Astrocyte of the spinal cord (primary cell): ENCODE measurements at regions not wholly inside any gene's neighbourhood (a gene's known extent, or its start where the extent isn't known, plus 50 kb on each side); places are given as distances from the start of the nearest gene placed in this dataset.

Experiments
- DNase-seq: peaks from one replicate; pipeline ENCODE4 v3.0.0; 2011; ENCODE audit warnings: low read depth, low spot score
- H3K4me3 ChIP-seq: 2 replicates; pipeline ENCODE4 v1.5.1; 2011; ENCODE audit warnings: low read depth, mild to moderate bottlenecking, low read length, moderate library complexity
- in situ Hi-C: cut with HindIII; loops from 2 replicates; pipeline ENCODE4 v1.10.0; 2017; ENCODE audit warnings: low sequenced_read_pairs
- TF ChIP-seq, protein P1 (sequence below): IDR thresholded peaks from 2 replicates; pipeline ENCODE4 v1.5.1; 2012; ENCODE audit warnings: low read depth, mild to moderate bottlenecking, low read length, inconsistent platforms

DNA sequence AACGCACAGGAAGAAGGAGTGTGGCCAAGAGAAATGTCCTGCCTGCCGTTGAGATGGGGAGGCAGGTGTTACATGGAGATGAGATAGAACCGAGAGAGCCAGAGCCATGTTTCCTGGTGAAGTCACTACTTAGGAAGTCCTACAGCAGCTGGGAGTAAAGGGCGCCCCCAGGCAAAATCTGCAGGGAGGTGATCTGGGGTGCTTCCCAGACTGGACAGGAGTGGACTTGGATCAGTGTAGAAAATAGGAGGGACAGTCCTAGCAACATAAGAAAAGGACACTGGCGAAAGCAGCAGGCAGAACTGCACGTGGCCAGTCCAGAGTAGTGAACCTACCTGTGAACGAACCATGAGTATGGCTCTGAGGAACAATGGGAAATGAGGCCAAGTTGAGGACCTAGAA is 85.3 kb downstream of the CD164 start:
- no peak overlapping the region for H3K4me3 ChIP-seq
- in situ Hi-C loops: no loop called here
- TF ChIP-seq, protein P1, sequence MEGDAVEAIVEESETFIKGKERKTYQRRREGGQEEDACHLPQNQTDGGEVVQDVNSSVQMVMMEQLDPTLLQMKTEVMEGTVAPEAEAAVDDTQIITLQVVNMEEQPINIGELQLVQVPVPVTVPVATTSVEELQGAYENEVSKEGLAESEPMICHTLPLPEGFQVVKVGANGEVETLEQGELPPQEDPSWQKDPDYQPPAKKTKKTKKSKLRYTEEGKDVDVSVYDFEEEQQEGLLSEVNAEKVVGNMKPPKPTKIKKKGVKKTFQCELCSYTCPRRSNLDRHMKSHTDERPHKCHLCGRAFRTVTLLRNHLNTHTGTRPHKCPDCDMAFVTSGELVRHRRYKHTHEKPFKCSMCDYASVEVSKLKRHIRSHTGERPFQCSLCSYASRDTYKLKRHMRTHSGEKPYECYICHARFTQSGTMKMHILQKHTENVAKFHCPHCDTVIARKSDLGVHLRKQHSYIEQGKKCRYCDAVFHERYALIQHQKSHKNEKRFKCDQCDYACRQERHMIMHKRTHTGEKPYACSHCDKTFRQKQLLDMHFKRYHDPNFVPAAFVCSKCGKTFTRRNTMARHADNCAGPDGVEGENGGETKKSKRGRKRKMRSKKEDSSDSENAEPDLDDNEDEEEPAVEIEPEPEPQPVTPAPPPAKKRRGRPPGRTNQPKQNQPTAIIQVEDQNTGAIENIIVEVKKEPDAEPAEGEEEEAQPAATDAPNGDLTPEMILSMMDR: no peak
- no peak for DNase-seq

DNA sequence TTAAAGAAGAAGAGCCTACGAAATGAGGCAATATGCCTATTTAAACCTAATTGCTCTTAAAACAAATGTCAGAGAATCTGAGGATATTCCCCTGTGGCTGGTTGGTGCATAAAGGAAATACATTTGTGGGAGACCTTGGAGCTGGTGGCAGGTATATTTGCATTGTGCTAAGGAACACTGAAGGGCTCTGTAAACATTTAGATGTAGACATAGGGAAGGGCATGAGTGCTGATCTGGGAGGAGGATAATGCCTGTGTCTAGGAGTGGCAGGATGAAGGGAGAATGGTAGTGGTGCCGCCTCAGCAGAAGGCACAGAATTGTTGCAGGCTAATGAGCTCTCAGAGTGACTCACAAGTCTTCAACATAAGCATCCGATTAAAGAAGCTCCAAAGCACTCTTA is 85.8 kb downstream of the CD164 start:
- TF ChIP-seq, protein P1: no peak
- in situ Hi-C loops: no loop called here
- H3K4me3 ChIP-seq: no peak overlapping the region
- DNase-seq: no peak

DNA sequence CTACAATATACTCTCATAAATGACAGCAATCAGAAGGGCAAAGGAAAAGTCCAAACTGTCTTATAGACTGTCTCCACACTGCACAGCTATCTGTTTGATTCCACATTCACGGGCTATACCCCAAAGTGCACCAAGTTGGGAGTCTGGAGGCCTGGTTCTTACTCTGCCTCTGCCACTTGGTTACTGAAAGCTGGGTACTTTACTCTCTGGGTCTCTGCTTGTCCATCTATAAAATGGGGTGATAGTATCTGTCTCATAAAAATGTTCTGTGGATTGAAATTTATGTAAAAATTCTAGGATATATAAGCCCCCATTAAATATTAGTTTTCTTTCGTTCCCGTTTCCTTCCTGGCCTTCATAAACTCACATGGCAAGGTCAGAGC is 86.5 kb downstream of the CD164 start:
- no peak overlapping the region for H3K4me3 ChIP-seq
- in situ Hi-C loops: no loop called here
- TF ChIP-seq, protein P1: no peak
- no peak for DNase-seq

DNA sequence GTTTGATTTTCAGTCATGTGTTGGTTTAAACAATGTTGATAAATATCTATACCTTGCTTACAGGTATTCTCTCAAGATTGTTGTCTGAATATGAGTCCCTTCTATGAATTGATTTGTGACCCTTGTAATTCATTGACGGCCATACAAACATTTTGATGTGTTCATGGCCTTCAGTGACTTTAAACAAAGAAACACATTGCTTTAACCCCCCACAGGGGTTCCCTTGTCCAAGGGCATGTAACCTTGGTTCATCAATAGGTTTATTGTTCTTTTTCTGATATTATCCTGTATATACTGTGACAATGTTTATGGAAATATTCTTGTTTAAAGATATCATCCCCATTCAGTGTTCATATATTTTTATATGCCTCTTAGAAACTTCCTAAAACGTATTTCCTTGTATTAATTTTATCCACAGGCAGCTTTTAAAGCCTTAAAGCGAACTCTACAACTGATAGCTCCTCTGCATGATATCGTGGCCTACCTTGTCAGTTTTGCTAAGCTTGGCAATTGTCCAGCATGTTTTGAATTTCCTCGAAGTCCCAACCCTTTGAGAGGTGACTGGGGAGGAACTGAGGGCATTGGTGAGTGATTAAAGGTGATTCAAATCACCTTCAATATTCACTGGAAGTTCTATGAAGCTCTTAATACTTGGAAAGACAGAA is 87.0 kb downstream of the CD164 start:
- no peak for DNase-seq
- in situ Hi-C loops: no loop called here

DNA sequence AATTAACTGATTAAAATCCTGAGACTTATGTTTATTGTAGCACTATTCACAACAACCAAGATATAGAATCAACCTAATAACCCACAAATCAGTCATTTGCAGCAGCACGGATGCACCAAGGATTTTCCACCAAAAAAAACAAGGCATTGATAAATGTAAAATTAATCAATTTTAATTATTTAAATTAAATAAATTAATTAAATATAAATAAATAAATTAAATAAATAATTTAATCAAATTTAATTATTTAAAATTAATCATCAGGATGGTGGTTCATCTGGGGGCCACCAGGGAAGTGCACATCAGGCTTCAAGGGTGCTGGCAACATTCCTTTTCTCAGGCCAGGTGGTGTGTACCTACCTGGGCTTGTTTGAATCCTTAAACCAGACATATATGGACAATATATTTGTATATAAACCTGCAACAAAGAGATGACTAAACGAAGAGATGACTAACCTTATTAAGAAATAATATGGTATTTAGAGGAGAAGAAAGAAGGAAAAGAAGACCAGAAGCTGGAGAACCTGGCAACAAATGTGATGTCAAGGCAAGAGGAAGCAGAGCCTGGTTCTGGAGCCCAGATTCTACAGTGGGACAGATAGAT is 89.2 kb downstream of the CD164 start:
- in situ Hi-C loops: no loop called here
- no peak for DNase-seq
- H3K4me3 ChIP-seq: no peak overlapping the region
- TF ChIP-seq, protein P1: no peak

More for the DNA sequence above, 87.0 kb downstream of the CD164 start:
- no peak overlapping the region for H3K4me3 ChIP-seq
- TF ChIP-seq, protein P1: no peak

DNA sequence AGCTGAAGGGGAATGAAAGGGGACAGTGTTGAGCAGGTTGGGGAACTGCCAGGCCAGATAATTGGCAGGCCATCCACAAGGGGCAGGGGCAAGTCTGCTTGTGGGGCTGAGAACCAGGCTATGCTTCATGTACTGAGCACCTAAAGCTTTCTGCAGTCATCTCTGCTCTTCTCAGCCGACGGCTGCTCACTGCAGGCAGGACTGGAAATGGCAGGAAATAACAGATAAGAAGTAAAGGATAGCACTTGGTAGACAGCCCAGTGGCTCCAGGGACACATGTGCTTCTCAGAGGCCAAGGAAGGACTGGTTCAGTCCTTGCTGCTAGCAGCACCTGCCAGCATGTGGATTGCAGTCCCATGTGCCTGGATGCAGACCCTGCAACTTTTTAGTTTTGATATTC is 89.8 kb downstream of the CD164 start:
- TF ChIP-seq, protein P1: no peak

More for the DNA sequence above, 89.8 kb downstream of the CD164 start:
- H3K4me3 ChIP-seq: no peak overlapping the region
- DNase-seq: no peak
- in situ Hi-C loops: no loop called here
